Posterior vena cava (tissue), 2 donors: ENCODE measurements at regions not wholly inside any gene's neighbourhood (a gene's known extent, or its start where the extent isn't known, plus 50 kb on each side); places are given as distances from the start of the nearest gene placed in this dataset.
A peak's percentile ranks its signal among the peaks of the same experiment; 100 is the strongest.

Experiments used
- DNase-seq: peaks from one replicate; pipeline ENCODE4 v3.0.0-alpha.2; 2020; ENCODE audit warnings: low spot score
- intact Hi-C, 2 donors: fragments of 100-400 bp; cut with DNase I; formaldehyde crosslinking; loops; one replicate each; pipeline versions ENCODE4 v1.14.1 to v1.14.2; 2022 to 2023
- donor health status: DM: yes; HTN: yes; CAD: no.
- donor health status: DM: yes; HTN: yes; CAD: no.

DNA sequence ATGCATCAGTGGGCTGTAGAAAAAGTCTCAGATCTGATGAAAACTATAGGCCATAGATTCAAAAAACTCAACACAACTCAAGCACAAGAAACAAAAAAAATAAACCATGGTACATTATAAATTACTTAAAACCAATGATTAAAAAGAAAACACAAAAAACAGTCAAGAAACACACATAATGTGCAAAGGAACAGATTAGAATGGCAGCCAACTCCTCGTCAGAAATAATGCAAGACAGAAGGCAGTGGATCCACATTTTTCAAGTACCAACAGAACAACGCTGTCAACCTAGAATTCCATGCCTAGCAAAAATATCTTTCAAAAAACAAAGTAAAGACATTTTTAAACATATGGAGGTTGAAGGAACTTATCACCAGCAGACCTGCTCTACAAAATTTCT lies 69.7 kb downstream of the PSMB1 start:
- intact Hi-C loops = no loop called here
- DNase-seq = no peak

DNA sequence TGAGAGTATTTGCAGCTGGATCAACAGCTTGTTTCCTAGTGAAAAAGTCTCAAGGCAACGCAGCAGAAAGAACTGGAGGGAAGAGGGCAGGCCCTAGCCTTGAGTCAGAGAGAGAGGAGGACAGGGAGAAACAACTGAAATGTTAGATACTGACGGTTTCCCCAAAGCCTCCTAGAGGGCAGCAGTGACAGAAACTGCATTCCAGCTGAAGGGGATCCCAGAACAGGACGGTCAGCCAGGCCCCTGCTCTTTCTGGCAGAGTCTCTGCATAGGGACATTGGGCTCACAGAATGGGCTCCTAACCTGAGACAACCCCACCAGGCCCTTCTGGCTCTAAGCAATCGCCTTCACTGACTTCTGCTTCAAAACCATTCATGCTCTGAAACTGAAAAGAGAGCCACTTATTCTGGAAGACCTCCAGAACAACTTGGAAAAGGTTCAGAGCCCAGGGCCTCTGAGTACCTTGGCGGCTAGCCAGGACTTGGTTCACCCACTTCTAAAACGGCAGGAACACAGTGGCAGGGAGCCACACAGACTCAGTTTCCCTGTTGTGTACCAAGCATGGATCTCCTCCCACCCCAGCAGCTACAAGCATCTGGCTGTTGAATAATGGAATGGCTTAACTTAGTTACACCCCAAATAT lies 72.9 kb downstream of the PSMB1 start:
- intact Hi-C loops = no loop called here
- DNase-seq = peak; percentile 49

DNA sequence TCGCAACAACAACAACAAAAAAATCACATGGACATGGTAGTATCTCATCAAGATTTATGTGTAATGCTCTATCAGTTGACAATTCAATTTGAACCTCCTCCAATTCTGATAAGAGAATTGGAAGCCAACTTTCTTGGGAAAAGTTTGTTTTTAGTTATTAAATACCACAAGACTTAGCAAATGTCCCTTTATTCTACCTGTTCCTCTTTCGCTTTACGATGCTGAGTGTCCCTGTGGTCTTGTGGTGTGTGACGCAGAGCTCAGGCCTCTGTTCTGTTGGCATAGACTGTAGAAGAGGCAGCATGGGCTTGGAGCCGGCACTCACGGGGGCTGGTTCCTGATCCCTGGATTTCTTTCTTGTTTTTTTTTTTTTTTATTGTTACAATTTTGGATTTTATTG lies 76.7 kb downstream of the PSMB1 start:
- intact Hi-C loops = no loop called here
- peak; percentile 65 for DNase-seq

DNA sequence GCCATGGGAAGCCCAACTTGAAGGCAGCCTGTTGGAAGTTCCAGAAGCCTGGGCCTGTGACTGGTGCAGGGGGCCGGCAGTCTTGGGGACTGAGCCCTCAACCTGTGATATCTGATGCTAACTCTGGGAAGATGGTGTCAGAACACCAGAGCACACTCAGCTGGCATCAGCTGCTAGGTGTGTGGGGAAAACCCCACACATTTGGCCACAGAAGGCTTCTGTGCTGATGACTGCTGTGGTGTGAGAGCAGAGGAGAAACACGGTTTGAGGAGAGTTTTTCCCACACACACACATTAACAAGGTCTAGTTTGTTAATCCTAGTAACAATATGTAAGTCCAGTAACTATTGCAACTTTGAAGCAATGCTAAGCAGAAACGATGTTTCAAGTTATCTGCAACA lies 78.0 kb downstream of the PSMB1 start:
- peak; percentile 31 for DNase-seq

DNA sequence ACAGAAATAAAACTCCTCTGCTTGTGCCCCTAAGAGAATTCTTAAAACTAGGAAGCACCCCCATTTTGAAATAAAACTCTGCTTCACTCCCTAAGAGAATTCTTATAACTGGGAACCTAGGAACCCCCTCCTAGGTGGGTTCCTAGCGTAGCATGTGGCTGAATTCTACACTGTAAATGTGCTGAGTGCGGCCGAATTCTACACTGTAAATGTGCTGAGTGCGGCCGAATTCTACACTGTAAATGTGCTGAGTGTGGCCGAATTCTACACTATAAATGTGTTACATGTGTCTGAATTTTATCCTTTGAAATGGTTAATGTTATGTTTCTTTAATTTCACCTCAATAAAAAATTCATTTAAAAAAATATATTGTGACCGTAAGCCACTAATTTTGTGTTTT lies 79.3 kb downstream of the PSMB1 start:
- no peak for DNase-seq
- intact Hi-C loops = no loop called here

More for the DNA sequence above, 78.0 kb downstream of the PSMB1 start:
- intact Hi-C loops = no loop called here

DNA sequence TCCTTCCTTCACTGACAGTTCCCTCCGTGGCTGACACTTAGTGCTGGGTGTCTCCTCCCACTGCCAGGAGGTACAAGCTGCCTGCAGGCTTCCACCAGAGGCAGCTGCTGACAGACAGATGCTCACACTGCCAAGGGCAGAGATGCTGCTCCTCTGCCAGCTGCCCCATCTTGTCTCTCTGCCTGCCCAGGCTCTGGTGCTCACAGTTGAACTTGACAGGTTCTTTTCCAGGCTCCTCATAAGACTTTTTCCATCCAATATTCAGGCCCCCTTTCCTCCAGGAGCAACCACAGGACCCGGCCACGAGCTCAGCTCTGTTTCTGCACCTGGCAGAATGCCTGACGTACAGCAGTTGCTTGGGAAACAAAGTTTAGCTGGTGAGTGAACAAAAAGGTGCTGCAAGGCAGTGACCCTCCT lies 79.8 kb downstream of the PSMB1 start:
- DNase-seq = peak; percentile 31
- intact Hi-C loops = no loop called here

DNA sequence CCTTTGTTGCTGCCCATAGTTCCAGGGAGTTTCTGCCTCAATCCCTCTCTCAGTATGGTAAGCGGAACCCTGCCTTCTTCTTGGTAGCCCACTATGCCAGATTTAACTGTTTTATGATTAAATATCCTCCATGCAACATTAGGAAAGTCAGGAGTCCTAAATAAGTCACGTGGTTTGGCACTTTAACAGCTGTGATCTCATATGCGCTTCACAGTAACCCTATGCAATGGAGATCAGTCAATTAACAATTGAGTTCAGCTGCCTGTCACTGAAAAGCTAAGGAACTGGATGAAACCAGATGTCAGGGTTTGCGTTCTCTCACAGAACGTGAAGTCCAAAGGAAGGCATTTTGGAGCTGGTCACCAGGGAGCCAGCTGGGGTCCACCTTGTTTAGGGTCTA lies 81.6 kb downstream of the PSMB1 start:
- intact Hi-C loops = no loop called here
- DNase-seq = peak; percentile 4

DNA sequence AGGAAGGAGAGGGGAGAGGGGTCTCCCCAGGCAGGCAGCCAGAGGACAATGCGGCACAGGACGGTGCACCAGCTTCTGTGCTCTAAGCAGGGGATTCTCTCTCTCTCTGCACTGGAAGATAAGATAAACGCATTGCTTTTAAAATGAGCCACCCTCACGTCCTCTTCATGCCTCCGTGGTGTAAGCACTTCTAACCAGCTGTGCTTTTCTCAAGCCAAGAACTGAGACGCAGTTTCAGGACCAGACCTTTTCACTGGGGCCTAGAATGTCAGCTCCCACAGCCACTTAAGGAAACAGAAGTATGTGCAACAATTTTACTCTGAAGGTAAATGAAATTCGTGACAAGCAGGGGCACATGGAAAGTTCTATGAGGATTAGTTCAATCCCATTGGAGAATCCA lies 82.4 kb downstream of the PSMB1 start:
- DNase-seq = no peak
- intact Hi-C loops = no loop called here

DNA sequence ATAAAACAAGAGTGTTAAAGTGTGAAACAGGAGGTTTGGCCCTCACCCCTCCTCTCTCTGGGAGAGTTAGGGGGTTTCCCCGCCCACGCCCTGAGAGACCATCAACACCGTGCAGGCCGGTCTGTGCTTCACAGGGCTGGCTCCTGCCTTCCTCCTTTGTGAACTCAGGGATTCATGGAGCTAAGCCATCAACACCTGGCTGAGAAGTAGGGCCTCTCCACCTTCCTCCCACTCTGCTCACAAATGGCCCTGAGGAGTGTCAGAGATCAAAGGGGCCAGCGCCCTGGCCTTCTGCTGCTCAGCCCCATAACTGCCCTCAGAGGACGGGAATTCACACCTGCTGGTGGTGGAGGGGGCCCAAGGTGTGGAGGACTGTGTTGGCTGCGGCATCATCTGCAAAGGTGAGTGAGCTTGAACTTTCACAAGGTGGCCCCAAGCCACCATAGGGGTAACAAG lies 88.6 kb downstream of the PSMB1 start:
- no peak for DNase-seq
- intact Hi-C loops = no loop called here

DNA sequence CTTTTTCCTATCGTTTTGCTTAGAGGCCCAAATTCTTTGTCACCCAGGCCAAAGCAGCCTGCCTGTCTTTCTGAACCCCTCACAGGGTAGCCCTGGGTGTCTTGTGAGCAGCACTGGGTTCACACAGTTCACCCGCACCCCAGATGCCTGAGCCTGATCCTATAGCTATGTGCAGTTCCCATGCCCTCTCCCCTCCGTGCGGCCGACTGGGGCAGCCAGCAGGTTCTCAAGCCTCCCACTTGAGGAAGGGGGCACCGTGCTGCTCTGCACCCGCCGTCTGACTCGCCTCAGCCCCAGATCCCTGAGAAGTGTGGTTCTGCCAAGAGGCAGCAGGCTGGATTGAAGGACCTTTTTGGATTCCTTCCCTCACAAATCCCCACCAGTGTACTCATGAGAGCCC lies 89.0 kb downstream of the PSMB1 start:
- intact Hi-C loops = no loop called here
- no peak for DNase-seq

DNA sequence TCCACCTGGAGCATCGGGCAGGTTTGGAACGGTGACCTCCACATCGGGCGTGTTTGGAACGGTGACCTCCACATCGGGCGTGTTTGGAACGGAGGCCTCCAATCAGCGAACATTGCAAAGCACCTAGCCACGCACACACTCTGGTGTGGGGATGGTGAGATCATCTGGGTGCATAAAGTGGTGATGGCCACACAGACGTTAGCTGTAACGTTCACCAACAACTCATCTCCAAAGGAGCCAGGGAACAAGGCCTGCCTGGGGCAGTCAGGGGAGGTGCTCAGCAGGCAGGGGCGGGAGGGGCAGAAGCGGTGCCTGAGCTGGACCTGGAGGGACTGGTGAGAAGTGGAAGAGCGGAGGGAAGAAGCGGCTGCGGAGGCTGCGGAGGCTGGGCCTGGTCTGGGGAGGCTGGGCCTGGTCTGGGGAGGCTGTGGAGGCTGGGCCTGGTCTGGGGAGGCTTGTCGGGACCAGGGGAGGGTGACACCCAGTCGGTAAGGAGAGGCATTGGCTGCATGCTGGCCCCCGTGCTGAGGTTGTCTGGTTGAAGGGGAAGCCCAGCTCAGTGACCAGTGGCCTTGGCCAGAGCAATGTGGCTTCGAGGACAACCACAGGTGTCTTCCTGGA lies 89.9 kb downstream of the PSMB1 start:
- DNase-seq = no peak
- intact Hi-C loops = no loop called here

DNA sequence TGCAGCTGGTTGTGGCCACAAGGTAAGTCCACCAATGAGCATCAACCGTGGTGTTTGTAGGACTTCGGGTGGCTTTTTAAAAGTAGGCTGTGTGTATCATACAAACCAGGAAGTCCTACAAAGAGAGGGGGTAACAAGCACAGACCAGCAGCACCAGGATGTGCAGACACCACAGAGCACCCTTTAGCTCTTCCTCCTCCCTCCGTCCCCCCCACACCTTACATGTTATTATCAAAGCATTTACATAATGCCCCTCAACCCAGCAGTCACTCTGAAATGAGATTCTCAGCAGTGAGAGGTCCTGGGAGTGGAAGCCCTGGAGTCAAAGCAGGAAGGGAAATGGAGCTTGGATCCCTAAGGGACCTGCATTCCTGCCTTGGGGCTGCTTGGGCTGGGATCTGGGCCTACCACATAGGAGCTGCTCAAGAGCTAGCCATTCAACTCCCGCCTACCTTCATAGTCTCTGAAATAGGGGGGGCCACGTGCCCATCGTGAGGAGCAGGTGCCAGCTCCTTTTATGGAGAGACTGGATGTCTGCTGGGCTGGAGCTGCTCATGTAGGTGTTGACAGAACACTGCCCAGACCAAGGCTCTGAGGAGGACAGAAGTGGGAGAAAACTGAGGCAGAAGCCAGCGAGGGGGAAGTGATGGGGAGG lies 90.6 kb downstream of the PSMB1 start:
- no peak for DNase-seq
- intact Hi-C loops = no loop called here

DNA sequence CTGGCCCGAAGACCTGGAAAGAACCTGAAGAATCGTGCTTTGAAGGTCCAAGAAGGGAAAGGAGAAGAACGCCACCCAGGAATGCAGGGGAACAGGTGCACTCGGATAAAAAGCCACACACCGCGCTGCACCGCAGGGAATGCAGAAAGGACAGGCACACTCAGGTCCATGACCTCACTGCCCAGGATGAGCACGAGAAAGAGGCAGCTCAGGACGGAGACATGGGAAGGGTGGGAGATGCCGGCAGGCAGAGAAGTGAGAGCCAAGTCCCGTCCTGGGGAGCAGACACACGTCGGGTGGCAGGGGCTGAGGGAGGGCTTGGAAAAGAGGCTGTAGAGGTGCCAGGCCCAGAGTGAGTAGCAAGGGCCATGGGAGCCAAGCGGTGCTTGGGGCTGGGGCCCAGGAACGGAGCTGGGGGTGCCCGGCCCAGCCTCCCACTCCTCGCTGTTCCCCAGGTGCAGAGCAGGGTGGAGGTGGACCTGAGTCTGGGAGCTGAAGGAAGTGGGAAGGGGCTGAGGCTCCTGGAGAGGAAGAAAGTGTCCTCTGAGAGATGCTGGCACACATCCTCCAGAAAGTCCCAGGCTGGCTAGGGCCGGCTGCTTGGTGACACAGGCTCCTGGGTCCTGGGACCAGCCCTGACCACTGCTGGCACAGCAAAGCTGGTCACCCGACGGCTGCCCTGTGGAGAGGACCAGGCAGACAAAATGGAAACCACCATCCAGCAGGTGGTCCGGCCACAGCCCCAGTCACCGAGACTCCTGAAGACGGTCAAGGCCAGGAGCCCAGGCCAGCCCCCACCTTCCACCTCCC lies 91.3 kb downstream of the PSMB1 start:
- DNase-seq = no peak
- intact Hi-C loops = no loop called here

DNA sequence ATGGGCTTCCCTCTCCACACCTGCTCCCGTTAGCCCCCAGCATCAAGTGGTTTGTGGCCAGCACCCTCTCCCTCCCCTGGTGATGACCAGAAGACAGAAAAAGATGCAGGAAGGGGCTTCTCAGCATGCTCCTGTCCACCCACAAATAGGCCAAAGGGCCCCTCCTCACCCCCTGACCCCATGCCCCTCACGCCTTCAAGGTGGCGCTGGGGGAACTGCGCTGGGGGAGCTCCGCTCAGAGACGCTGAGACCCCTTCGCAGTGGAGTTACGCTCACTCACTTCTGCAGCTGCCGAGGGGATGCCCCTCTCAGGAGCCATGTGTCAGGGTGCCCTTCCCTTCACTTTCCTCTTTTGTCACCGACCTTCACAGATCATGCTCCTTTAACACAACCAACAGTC lies 92.0 kb downstream of the PSMB1 start:
- no peak for DNase-seq

DNA sequence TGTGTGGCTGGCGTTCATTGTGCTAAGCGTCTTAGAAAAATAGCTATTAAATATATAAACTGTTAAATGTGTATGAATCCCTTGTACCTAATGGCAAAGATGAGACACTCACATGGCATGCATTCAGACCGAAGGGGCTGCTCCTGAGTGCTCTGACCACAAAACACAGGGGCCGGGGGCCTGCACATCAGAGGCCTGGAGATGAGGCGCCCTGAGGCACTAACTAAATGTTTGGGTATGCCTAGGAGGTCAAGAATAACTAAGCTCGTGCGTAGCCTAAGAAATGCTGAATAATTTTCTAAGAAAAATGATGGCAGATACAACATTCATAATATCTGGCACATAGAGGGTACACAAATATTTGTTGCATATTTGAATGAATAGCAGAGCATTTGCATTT lies 92.5 kb downstream of the PSMB1 start:
- DNase-seq = no peak
- intact Hi-C loops = no loop called here

More for the DNA sequence above, 92.0 kb downstream of the PSMB1 start:
- intact Hi-C loops = no loop called here

DNA sequence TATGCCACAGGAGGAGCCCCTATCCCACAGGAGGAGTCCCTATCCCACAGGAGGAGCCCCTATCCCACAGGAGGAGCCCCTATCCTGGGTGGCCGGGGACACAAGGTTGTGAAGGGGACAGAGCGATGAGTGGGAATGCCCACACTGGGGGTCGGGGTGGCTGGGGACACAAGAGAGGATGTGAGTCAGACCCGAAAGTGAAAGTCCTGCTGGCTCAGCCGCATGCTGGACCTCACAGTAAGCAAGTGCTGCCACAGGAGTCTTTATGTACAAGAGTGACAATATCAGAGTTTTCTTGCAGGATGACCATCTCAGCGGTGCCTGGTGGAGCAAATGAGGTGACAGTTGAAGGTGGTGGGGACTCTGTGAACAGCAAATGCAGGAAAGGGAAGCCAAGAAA lies 93.7 kb downstream of the PSMB1 start:
- intact Hi-C loops = no loop called here

DNA sequence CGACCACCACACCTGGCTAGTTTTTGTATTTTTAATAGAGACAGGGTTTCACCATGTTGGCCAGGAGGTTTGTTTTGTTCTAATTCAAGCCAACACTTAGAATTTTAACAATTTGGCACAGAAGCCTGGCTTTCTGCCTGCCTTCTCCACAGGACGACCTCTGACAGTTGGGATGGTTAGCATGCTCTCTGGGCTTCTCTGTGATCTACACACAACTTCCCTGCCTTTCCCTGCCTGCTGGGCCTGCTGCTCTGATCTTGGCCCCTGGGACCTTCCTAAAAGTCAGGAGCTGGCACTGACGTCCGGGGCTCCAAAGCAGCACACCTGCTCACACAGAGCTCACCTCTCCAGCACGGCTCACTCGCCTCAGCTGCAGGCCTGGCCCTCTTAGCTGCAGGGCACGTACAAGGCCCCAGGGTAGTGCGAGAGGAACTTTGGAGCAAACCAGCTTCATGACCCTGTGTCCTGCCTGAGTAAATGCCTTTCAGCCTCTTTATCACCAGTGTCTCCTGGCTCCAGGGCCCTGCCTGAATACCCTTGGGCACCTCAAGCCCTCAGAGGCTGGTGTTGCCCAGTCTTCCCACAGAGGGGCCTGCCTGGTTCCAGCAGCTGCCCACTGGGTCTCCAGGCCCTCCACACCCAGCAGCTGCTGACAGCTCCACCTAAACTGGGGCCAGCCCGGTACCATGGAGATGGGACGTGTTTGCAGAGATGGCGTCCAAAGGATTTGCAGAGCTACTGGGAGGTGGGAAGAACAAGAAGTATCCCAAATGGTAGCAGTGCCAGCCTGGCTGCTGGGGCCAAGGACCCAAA lies 96.0 kb downstream of the PSMB1 start:
- intact Hi-C loops = no loop called here
- DNase-seq = no peak

More for the DNA sequence above, 93.7 kb downstream of the PSMB1 start:
- DNase-seq = no peak
